Chondrocyte (in vitro differentiated cells): ENCODE measurements at regions not wholly inside any gene's neighbourhood (a gene's known extent, or its start where the extent isn't known, plus 50 kb on each side); places are given as distances from the start of the nearest gene placed in this dataset.

ENCODE experiments used
- DNase-seq: peaks from one replicate; pipeline ENCODE4 v3.0.0; 2021; ENCODE audit warnings: mixed read lengths, low spot score
- H3K27ac Mint-ChIP-seq: one replicate; pipeline ENCODE4 v1.8.0; 2021; ENCODE audit warnings: mild to moderate bottlenecking, moderate library complexity, mixed read lengths; ENCODE audit not compliant: unreplicated experiment
- H3K27me3 Mint-ChIP-seq: 2 replicates; pipeline ENCODE4 v1.8.0; 2021; ENCODE audit warnings: low read depth, mixed read lengths
- H3K36me3 Mint-ChIP-seq: 2 replicates; pipeline ENCODE4 v1.8.0; 2021; ENCODE audit warnings: low read depth, mixed read lengths
- H3K4me1 Mint-ChIP-seq: 2 replicates; pipeline ENCODE4 v1.8.0; 2021; ENCODE audit warnings: low read depth, mild to moderate bottlenecking, mixed read lengths
- H3K4me3 Mint-ChIP-seq: one replicate; pipeline ENCODE4 v1.8.0; 2021; ENCODE audit warnings: mild to moderate bottlenecking, moderate library complexity, mixed read lengths; ENCODE audit not compliant: unreplicated experiment
- H3K9me3 Mint-ChIP-seq: 2 replicates; pipeline ENCODE4 v1.8.0; 2021; ENCODE audit warnings: low read depth, mixed read lengths
- CTCF ChIP-seq: fragments of 200-600 bp; sonication (generic); IDR thresholded peaks from 2 replicates; pipeline ENCODE4 v1.5.0; 2021; ENCODE audit warnings: antibody characterized with exemption, mild to moderate bottlenecking, moderate library complexity

- Mint-ChIP-seq H3K36me3 (no peaks in the 10 kb centered on the region), H3K4me1 (no peaks in the 10 kb centered on the region), H3K9me3 (no peaks in the 10 kb centered on the region), H3K4me3 (no peak overlapping the region), H3K27ac (no peak overlapping the region), H3K27me3 (peaks cover 16% of the 10 kb centered on the region)
- no peak for TF ChIP-seq CTCF
- DNase-seq: no peak
Measured at GRCh38 chr2:195392446-195393336, 264.3 kb upstream of the SLC39A10 start.

DNA sequence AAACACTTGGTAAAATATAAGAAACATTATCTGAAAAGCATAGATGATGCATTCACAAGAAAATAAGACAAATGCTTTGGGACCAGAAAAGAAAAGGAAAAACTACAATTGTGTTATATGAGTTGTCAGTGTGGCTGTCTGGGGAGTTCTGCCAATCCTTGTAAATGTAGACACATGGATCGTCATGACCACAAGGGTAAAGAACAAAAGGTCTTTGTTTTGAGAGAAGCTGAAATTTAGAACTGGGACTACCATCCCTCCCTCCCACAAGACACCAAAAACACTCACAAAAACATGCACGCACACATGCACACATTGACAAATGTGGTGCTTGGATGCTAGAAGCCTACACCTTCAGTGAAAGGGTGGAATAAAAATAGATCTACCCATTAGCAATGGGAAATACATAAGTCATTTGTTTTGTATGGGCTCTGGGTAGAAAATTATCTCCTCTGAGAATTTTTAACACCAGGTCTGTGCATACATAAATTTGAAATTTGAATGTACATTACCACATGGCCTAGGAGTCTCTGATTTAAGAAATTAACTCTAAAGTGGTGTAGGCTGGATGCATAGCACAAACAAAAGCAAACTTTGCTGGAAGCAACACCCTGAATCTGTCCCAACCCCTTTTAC is 266.2 kb upstream of the SLC39A10 start:
- no peaks in the 10 kb centered on the region for H3K9me3 Mint-ChIP-seq
- no peak for TF ChIP-seq CTCF
- no peak for DNase-seq
- H3K36me3 Mint-ChIP-seq: no peaks in the 10 kb centered on the region
- H3K27me3 Mint-ChIP-seq: peaks cover 12% of the 10 kb centered on the region
- H3K4me3 Mint-ChIP-seq: no peak overlapping the region
- no peak overlapping the region for H3K27ac Mint-ChIP-seq
- no peaks in the 10 kb centered on the region for H3K4me1 Mint-ChIP-seq

- no peak for DNase-seq
- no peak for TF ChIP-seq CTCF
- H3K9me3 Mint-ChIP-seq: no peaks in the 10 kb centered on the region
- peaks cover 12% of the 10 kb centered on the region for H3K27me3 Mint-ChIP-seq
- no peak overlapping the region for H3K27ac Mint-ChIP-seq
- no peaks in the 10 kb centered on the region for H3K4me1 Mint-ChIP-seq
- H3K36me3 Mint-ChIP-seq: no peaks in the 10 kb centered on the region
- H3K4me3 Mint-ChIP-seq: no peak overlapping the region
Measured at GRCh38 chr2:195388028-195388427, 269.0 kb upstream of the SLC39A10 start.

- Mint-ChIP-seq H3K4me3 (no peak overlapping the region), H3K4me1 (no peaks in the 10 kb centered on the region), H3K27me3 (peaks cover 9% of the 10 kb centered on the region), H3K27ac (no peak overlapping the region), H3K36me3 (no peaks in the 10 kb centered on the region), H3K9me3 (no peaks in the 10 kb centered on the region)
- no peak for DNase-seq
- no peak for TF ChIP-seq CTCF
Measured at GRCh38 chr2:195382186-195382585, 274.8 kb upstream of the SLC39A10 start.

DNA sequence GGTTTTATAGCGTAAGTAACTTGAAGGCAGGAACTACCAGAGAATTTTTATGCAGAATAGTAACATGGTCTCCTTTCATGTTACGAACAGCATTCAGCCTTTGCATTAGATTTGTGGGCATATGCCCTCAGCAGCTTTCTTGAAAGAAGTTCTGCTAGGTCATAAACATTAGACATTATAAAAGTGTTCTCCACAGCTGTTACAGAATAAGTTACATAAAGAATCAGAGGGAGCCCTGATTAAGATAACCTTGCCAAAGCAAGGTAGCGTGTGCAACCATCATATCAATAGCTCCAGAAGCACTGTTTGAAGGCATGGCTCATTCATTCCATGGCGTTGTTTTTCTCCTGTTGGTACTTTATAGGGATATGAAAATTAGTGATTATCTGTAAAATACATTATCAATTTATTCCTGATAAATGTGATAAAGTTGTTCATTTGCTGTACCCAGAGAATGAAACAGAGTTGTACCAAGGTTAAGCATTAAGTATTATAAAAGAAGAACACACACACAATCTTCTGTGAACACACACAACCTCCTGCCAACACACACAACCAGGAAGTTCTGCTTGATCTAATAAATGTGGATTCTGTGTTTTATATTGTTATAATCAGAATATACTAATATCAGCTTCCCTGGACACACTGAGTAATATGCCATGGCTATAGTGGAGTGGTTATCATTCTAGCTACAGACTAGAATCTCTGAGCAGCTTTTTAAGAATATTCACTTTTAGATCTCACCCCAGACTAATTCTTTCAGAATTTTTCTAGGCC is 286.7 kb upstream of the SLC39A10 start:
- no peak for DNase-seq
- Mint-ChIP-seq H3K27ac (no peak overlapping the region), H3K9me3 (no peaks in the 10 kb centered on the region), H3K27me3 (peaks cover 2% of the 10 kb centered on the region), H3K36me3 (no peaks in the 10 kb centered on the region), H3K4me3 (no peak overlapping the region), H3K4me1 (no peaks in the 10 kb centered on the region)
- TF ChIP-seq CTCF: no peak
